ENCODE measurements at regions not wholly inside any gene's neighbourhood (a gene's known extent, or its start where the extent isn't known, plus 50 kb on each side); places are given as distances from the start of the nearest gene placed in this dataset.

- TF ChIP-seq CHD7 (IDR thresholded peaks at IDR 0.05; ENCODE audit: low read depth, low read length), result no peak
- TF ChIP-seq ZNF696 (CRISPR knock-in tag; conservative IDR thresholded peaks at IDR 0.05), result no peak
- TF ChIP-seq ETV5 (CRISPR knock-in tag; IDR thresholded peaks at IDR 0.05; ENCODE audit: low read depth), result no peak
- peak in 1 of 2 experiments; percentile 26; a peak in 1 of 4 replicates for TF ChIP-seq FOXA3 (CRISPR knock-in tag; conservative IDR thresholded peaks at IDR 0.05 in 1 of 2, IDR thresholded peaks at IDR 0.05 in 1 of 2)
- TF ChIP-seq DACH1 (IDR thresholded peaks at IDR 0.05; ENCODE audit: partially characterized antibody), result no peak
- peak; percentile 57; the same call in 1 of the 2 replicates for TF ChIP-seq SMARCA4 (IDR thresholded peaks at IDR 0.05)
- peak; percentile 58 for TF ChIP-seq TCF3 (CRISPR knock-in tag; IDR thresholded peaks at IDR 0.05)
- TF ChIP-seq CBFA2T3 (IDR thresholded peaks at IDR 0.05), result peak; percentile 52; the same call in 1 of the 2 replicates
- 0 out of 2 replicates have a peak, but pooled peaks have one; percentile 34 for TF ChIP-seq HMBOX1 (IDR thresholded peaks at IDR 0.05)
- no peak for TF ChIP-seq ZBTB1 (CRISPR knock-in tag; IDR thresholded peaks at IDR 0.05; ENCODE audit: borderline replicate concordance, low read depth)
- no peak for TF ChIP-seq DMBX1 (CRISPR knock-in tag; IDR thresholded peaks at IDR 0.05; ENCODE audit: borderline replicate concordance)
- no peak for TF ChIP-seq HDAC3 (IDR thresholded peaks at IDR 0.05; ENCODE audit: borderline replicate concordance, partially characterized antibody)
- no peak for TF ChIP-seq ZNF707 (CRISPR knock-in tag; conservative IDR thresholded peaks at IDR 0.05)
- TF ChIP-seq ZFPM2 (CRISPR knock-in tag; IDR thresholded peaks at IDR 0.05), result no peak
Observed at GRCh38 chr15:34652726-34653033, 69.2 kb upstream of the GOLGA8B start (continued).
